Limb (tissue), 2 donors: ENCODE measurements at regions not wholly inside any gene's neighbourhood (a gene's known extent, or its start where the extent isn't known, plus 50 kb on each side); places are given as distances from the start of the nearest gene placed in this dataset.
A peak's percentile ranks its signal among the peaks of the same experiment; 100 is the strongest.

ENCODE experiments used
- DNase-seq, 2 donors: peaks; one replicate each; pipeline ENCODE4 v3.0.0-alpha.2; 2016; ENCODE audit errors: extremely low spot score in 2 of 2

- peak in 1 of 2 donors; percentile 18 for DNase-seq
These were observed 174.2 kb upstream of the HAND2 start for GRCh38 chr4:173704201-173704600.

- no peak for DNase-seq
These were observed 173.0 kb upstream of the HAND2 start for GRCh38 chr4:173703021-173703420.

GRCh38 chr4:173700650-173701049, 170.6 kb upstream of the HAND2 start:
- no peak for DNase-seq

- no peak for DNase-seq
These were observed 169.9 kb upstream of the HAND2 start for GRCh38 chr4:173699841-173700475.

- no peak for DNase-seq
These were observed 168.7 kb upstream of the HAND2 start for GRCh38 chr4:173698557-173699262.

GRCh38 chr4:173697840-173698239, 167.8 kb upstream of the HAND2 start:
- no peak for DNase-seq

- no peak for DNase-seq
These were observed 166.5 kb upstream of the HAND2 start for GRCh38 chr4:173696551-173696950.

- no peak for DNase-seq
These were observed 166.0 kb upstream of the HAND2 start for GRCh38 chr4:173696011-173696410.

- DNase-seq: no peak
These were observed 155.8 kb upstream of the HAND2 start for GRCh38 chr4:173685831-173686210.

GRCh38 chr4:173685165-173685830, 155.3 kb upstream of the HAND2 start:
- peak in 1 of 2 donors; percentile 19 for DNase-seq

- no peak for DNase-seq
These were observed 154.2 kb upstream of the HAND2 start for GRCh38 chr4:173684223-173684622.

- DNase-seq: peak in 1 of 2 donors; percentile 10
These were observed 152.6 kb upstream of the HAND2 start for GRCh38 chr4:173682609-173683008.

- no peak for DNase-seq
These were observed 150.2 kb upstream of the HAND2 start for GRCh38 chr4:173680278-173680677.

- no peak for DNase-seq
These were observed 145.4 kb upstream of the HAND2 start for GRCh38 chr4:173675446-173675845.

GRCh38 chr4:173669460-173670179, 139.6 kb upstream of the HAND2 start:
- DNase-seq: no peak

GRCh38 chr4:173661001-173661400, 131.0 kb upstream of the HAND2 start:
- no peak for DNase-seq

- DNase-seq: no peak
These were observed 126.9 kb upstream of the HAND2 start for GRCh38 chr4:173656898-173657297.

GRCh38 chr4:173652283-173652931, 122.4 kb upstream of the HAND2 start:
- DNase-seq: peak in 1 of 2 donors; percentile 5

GRCh38 chr4:173651651-173652282, 121.7 kb upstream of the HAND2 start:
- DNase-seq: peak in 1 of 2 donors; percentile 2

- DNase-seq: no peak
These were observed 117.9 kb upstream of the HAND2 start for GRCh38 chr4:173647902-173648301.

GRCh38 chr4:173642509-173642908, 112.5 kb upstream of the HAND2 start:
- no peak for DNase-seq
